ENCODE measurements at regions not wholly inside any gene's neighbourhood (a gene's known extent, or its start where the extent isn't known, plus 50 kb on each side); places are given as distances from the start of the nearest gene placed in this dataset.
"Not testable (repeated sequence)": the region's sequence is repeated elsewhere in the genome, so short reads cannot be mapped to it uniquely, and the experiment has no call there.

DNA sequence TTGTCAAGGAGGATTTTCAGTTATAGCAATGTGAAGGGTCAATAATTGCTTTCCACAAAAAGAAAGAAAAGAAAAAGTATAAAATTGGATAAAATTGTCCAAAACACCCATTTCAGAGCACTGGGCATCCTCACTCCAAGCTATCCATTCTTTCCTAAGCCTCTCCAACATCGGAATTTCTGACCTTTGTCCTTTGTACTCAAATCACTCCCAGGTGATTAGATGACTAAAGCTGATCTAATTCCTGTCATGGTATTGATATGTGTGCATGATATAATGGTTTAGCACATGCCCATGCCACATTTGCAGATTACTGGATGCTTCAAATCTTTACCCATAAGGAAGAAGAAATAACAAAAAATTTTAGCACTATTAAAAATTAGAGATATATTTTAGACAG lies 152.3 kb downstream of the CENPC start:
- no peak for TF ChIP-seq ZNF70 (CRISPR knock-in tag; IDR thresholded peaks at IDR 0.05)
- TF ChIP-seq, protein P1, sequence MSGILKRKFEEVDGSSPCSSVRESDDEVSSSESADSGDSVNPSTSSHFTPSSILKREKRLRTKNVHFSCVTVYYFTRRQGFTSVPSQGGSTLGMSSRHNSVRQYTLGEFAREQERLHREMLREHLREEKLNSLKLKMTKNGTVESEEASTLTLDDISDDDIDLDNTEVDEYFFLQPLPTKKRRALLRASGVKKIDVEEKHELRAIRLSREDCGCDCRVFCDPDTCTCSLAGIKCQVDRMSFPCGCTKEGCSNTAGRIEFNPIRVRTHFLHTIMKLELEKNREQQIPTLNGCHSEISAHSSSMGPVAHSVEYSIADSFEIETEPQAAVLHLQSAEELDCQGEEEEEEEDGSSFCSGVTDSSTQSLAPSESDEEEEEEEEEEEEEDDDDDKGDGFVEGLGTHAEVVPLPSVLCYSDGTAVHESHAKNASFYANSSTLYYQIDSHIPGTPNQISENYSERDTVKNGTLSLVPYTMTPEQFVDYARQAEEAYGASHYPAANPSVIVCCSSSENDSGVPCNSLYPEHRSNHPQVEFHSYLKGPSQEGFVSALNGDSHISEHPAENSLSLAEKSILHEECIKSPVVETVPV (CRISPR knock-in tag; IDR thresholded peaks at IDR 0.05): no peak
- TF ChIP-seq ZNF565 (CRISPR knock-in tag; conservative IDR thresholded peaks at IDR 0.05; ENCODE audit: low read depth): no peak
- no peak for TF ChIP-seq CREB5 (CRISPR knock-in tag; IDR thresholded peaks at IDR 0.05; ENCODE audit: low read depth)
- TF ChIP-seq RARB (CRISPR knock-in tag; IDR thresholded peaks at IDR 0.05): no peak
- no peak for TF ChIP-seq ZNF8 (CRISPR knock-in tag; IDR thresholded peaks at IDR 0.05)
- no peak for TF ChIP-seq PATZ1 (CRISPR knock-in tag; IDR thresholded peaks at IDR 0.05; ENCODE audit: borderline replicate concordance)
- no peak for TF ChIP-seq TOX (CRISPR knock-in tag; IDR thresholded peaks at IDR 0.05; ENCODE audit: borderline replicate concordance)
- no peak for TF ChIP-seq PPARA (CRISPR knock-in tag; IDR thresholded peaks at IDR 0.05; ENCODE audit: borderline replicate concordance)
- no peak for TF ChIP-seq CSDC2 (CRISPR knock-in tag; IDR thresholded peaks at IDR 0.05)
- no peak for TF ChIP-seq BACH2 (CRISPR knock-in tag; IDR thresholded peaks at IDR 0.05; ENCODE audit: borderline replicate concordance)
- no peak for TF ChIP-seq GLIS3 (CRISPR knock-in tag; IDR thresholded peaks at IDR 0.05)
- TF ChIP-seq ZFP30 (CRISPR knock-in tag; IDR thresholded peaks at IDR 0.05): no peak
- TF ChIP-seq TSHZ2 (CRISPR knock-in tag; IDR thresholded peaks at IDR 0.05): no peak
- no peak for TF ChIP-seq TCF4 (CRISPR knock-in tag; IDR thresholded peaks at IDR 0.05; ENCODE audit: borderline replicate concordance)
- no peak for TF ChIP-seq ARNTL (CRISPR knock-in tag; IDR thresholded peaks at IDR 0.05; ENCODE audit: borderline replicate concordance, low read depth)
- TF ChIP-seq SNAI2 (CRISPR knock-in tag; IDR thresholded peaks at IDR 0.05): no peak
- no peak for ATAC-seq

DNA sequence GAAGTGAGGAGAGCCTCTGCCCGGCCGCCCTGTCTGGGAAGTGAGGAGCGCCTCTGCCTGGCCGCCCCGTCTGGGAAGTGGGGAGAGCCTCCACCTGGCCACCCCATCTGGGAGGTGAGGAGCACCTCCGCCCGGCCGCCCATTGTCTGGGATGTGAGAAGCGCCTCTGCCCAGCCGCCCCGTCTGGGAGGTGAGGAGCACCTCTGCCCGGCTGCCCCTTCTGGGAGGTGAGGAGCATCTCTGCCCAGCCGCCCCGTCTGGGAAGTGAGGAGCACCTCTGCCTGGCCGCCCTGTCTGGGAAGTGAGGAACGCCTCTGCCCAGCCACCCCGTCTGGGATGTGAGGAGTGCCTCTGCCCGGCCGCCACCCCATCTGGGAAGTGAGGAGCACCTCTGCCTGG lies 163.9 kb downstream of the CENPC start:
- not testable (repeated sequence) for ATAC-seq

GRCh38 chr4:67380702-67381405 lies 164.4 kb downstream of the CENPC start:
- ATAC-seq: not testable (repeated sequence)

GRCh38 chr4:67380154-67380553 lies 165.1 kb downstream of the CENPC start:
- no peak for ATAC-seq
- TF ChIP-seq TSHZ2 (CRISPR knock-in tag; IDR thresholded peaks at IDR 0.05): no peak
- no peak for TF ChIP-seq SNAI2 (CRISPR knock-in tag; IDR thresholded peaks at IDR 0.05)
- no peak for TF ChIP-seq PATZ1 (CRISPR knock-in tag; IDR thresholded peaks at IDR 0.05; ENCODE audit: borderline replicate concordance)
- TF ChIP-seq, protein P2, sequence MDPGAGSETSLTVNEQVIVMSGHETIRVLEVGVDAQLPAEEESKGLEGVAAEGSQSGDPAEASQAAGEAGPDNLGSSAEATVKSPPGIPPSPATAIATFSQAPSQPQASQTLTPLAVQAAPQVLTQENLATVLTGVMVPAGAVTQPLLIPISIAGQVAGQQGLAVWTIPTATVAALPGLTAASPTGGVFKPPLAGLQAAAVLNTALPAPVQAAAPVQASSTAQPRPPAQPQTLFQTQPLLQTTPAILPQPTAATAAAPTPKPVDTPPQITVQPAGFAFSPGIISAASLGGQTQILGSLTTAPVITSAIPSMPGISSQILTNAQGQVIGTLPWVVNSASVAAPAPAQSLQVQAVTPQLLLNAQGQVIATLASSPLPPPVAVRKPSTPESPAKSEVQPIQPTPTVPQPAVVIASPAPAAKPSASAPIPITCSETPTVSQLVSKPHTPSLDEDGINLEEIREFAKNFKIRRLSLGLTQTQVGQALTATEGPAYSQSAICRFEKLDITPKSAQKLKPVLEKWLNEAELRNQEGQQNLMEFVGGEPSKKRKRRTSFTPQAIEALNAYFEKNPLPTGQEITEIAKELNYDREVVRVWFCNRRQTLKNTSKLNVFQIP (CRISPR knock-in tag; IDR thresholded peaks at IDR 0.05; ENCODE audit: borderline replicate concordance, low read depth): no peak
- no peak for TF ChIP-seq ESRRG (CRISPR knock-in tag; IDR thresholded peaks at IDR 0.05)
- TF ChIP-seq ZNF565 (CRISPR knock-in tag; conservative IDR thresholded peaks at IDR 0.05; ENCODE audit: low read depth): no peak
- no peak for TF ChIP-seq ZFP30 (CRISPR knock-in tag; IDR thresholded peaks at IDR 0.05)
- TF ChIP-seq ZFP3 (CRISPR knock-in tag; IDR thresholded peaks at IDR 0.05): no peak
- no peak for TF ChIP-seq ZC3H10 (CRISPR knock-in tag; IDR thresholded peaks at IDR 0.05)
- TF ChIP-seq OSR1 (CRISPR knock-in tag; IDR thresholded peaks at IDR 0.05): no peak
- TF ChIP-seq TCF4 (CRISPR knock-in tag; IDR thresholded peaks at IDR 0.05; ENCODE audit: borderline replicate concordance): no peak
- no peak for TF ChIP-seq RARB (CRISPR knock-in tag; IDR thresholded peaks at IDR 0.05)
- TF ChIP-seq BACH2 (CRISPR knock-in tag; IDR thresholded peaks at IDR 0.05; ENCODE audit: borderline replicate concordance): no peak
